ENCODE measurements at regions not wholly inside any gene's neighbourhood (a gene's known extent, or its start where the extent isn't known, plus 50 kb on each side); places are given as distances from the start of the nearest gene placed in this dataset.

GRCh38 chr22:23000657-23001347 lies 69.5 kb upstream of the GNAZ start:
- DNase-seq, result no peak

- DNase-seq, result no peak
Observed at GRCh38 chr22:23001463-23001862, 68.9 kb upstream of the GNAZ start.

- DNase-seq, result no peak
Observed at GRCh38 chr22:23002612-23003180, 67.6 kb upstream of the GNAZ start.

- DNase-seq, result no peak
Observed at GRCh38 chr22:23007823-23008222, 62.5 kb upstream of the GNAZ start.

- no peak for DNase-seq
Observed at GRCh38 chr22:23008896-23009295, 61.4 kb upstream of the GNAZ start.
